Stimulated activated CD4-positive, alpha-beta T cell treated with anti-CD3 and anti-CD28 coated beads, Interleukin-1b, Interleukin-23, amount 100 ng/mL, for 1 hour (primary cell): ENCODE measurements at regions not wholly inside any gene's neighbourhood (a gene's known extent, or its start where the extent isn't known, plus 50 kb on each side); places are given as distances from the start of the nearest gene placed in this dataset.
"Not testable (repeated sequence)": the region's sequence is repeated elsewhere in the genome, so short reads cannot be mapped to it uniquely, and the experiment has no call there.

Source experiments
- DNase-seq, 2 donors: peaks; one replicate each; pipeline ENCODE4 v3.0.0-alpha.2; 2020; ENCODE audit warnings: low read depth in 2 of 2

GRCh38 chr17:30712859-30713258, 111.6 kb downstream of the CRLF3 start:
- DNase-seq: not testable (repeated sequence)

- not testable (repeated sequence) for DNase-seq
Measured at GRCh38 chr17:30711626-30712507, 112.6 kb downstream of the CRLF3 start.

- not testable (repeated sequence) for DNase-seq
Measured at GRCh38 chr17:30711176-30711575, 113.3 kb downstream of the CRLF3 start.

- not testable (repeated sequence) for DNase-seq
Measured at GRCh38 chr17:30710276-30711088, 114.0 kb downstream of the CRLF3 start.

- DNase-seq: not testable (repeated sequence)
Measured at GRCh38 chr17:30709561-30710275, 114.8 kb downstream of the CRLF3 start.

- DNase-seq: not testable (repeated sequence)
Measured at GRCh38 chr17:30709096-30709495, 115.4 kb downstream of the CRLF3 start.

- peak; percentile 18 to 53 for DNase-seq
Measured at GRCh38 chr17:30708241-30709078, 116.0 kb downstream of the CRLF3 start.

GRCh38 chr17:30707724-30708240, 116.7 kb downstream of the CRLF3 start:
- not testable (repeated sequence) for DNase-seq

GRCh38 chr17:30706461-30707335, 117.8 kb downstream of the CRLF3 start:
- not testable (repeated sequence) for DNase-seq

GRCh38 chr17:30706004-30706403, 118.5 kb downstream of the CRLF3 start:
- DNase-seq: not testable (repeated sequence)

- no peak for DNase-seq
Measured at GRCh38 chr17:30701498-30701989, 122.9 kb downstream of the CRLF3 start.

GRCh38 chr17:30700833-30701232, 123.7 kb downstream of the CRLF3 start:
- DNase-seq: not testable (repeated sequence)

GRCh38 chr17:30697619-30698460, 126.7 kb downstream of the CRLF3 start:
- peak; percentile 30 to 63 for DNase-seq

- no peak for DNase-seq
Measured at GRCh38 chr17:30696234-30696633, 128.3 kb downstream of the CRLF3 start.

- DNase-seq: not testable (repeated sequence)
Measured at GRCh38 chr17:30695265-30695811, 129.2 kb downstream of the CRLF3 start.

- DNase-seq: not testable (repeated sequence)
Measured at GRCh38 chr17:30693772-30694171, 130.7 kb downstream of the CRLF3 start.

GRCh38 chr17:30689266-30690000, 135.1 kb downstream of the CRLF3 start:
- not testable (repeated sequence) for DNase-seq
